ENCODE measurements at regions not wholly inside any gene's neighbourhood (a gene's known extent, or its start where the extent isn't known, plus 50 kb on each side); places are given as distances from the start of the nearest gene placed in this dataset.

DNA sequence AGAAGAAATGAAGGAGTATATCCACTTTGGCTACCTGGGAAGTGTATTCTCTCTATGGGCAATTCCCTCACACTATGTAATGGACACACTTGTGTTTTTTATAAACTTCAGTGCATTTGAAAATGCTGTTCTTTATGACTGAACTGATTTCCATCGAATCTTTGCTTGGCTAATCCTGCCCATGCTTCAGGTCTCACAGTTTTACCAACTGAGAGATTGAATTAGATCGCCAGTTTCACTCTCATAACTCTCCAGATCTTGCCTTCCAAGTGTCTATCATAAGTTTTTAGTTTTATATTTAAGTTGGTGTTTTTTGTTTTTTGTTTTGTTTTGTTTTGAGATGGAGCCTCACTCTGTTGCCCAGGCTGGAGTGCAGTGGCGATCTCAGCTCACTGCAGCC is 73.5 kb upstream of the MBNL1 start:
- Histone ChIP-seq H3K27me3 (ENCODE audit: control insufficient read depth in 1 of 2, insufficient read depth in 2 of 2, low read length in 2 of 2) (no peaks in the 10 kb centered on the region), H3K36me3 (ENCODE audit: control insufficient read depth in 1 of 2, insufficient read depth in 2 of 2, low read length in 2 of 2) (no peaks in the 10 kb centered on the region), H3K27ac (ENCODE audit: low read depth, low read length) (no peak overlapping the region), H3K9me3 (ENCODE audit: control insufficient read depth in 1 of 2, low read length in 2 of 2) (no peaks in the 10 kb centered on the region), H3K4me1 (ENCODE audit: control insufficient read depth in 1 of 2, insufficient read depth in 2 of 2, low read length in 2 of 2) (peaks cover 16 to 38% of the 10 kb centered on the region in 2 donors), H3K9ac (ENCODE audit: low read depth in 1 of 2, low read length in 2 of 2) (no peak overlapping the region), H3K4me3 (ENCODE audit: low read depth in 1 of 2, low read length in 2 of 2) (no peak overlapping the region)

DNA sequence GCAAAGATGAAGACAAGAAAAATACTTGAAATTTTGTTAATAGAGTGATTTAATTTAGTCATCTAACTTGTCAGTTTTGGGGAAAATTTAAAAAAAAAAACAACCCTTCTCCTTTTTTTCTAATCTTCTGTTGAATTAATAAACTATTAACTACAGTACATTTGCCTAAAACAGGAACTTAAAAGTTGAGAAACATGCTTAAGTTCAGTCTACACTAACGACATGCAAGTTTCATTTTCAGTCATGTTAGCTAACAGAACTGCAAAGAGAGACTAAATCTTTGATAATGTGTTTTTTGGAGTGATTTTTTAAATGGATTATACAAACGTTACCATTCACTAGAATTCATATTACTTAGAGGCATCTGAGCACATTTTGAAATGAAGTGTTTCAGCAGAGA is 71.9 kb upstream of the MBNL1 start:
- H3K36me3 ChIP-seq (ENCODE audit: control insufficient read depth in 1 of 2, insufficient read depth in 2 of 2, low read length in 2 of 2), result no peaks in the 10 kb centered on the region
- H3K9me3 ChIP-seq (ENCODE audit: control insufficient read depth in 1 of 2, low read length in 2 of 2), result no peaks in the 10 kb centered on the region
- no peak overlapping the region for H3K27ac ChIP-seq (ENCODE audit: low read depth, low read length)
- H3K9ac ChIP-seq (ENCODE audit: low read depth in 1 of 2, low read length in 2 of 2), result no peak overlapping the region
- no peak overlapping the region for H3K4me3 ChIP-seq (ENCODE audit: low read depth in 1 of 2, low read length in 2 of 2)
- H3K27me3 ChIP-seq (ENCODE audit: control insufficient read depth in 1 of 2, insufficient read depth in 2 of 2, low read length in 2 of 2), result no peaks in the 10 kb centered on the region
- H3K4me1 ChIP-seq (ENCODE audit: control insufficient read depth in 1 of 2, insufficient read depth in 2 of 2, low read length in 2 of 2), result peaks cover 26 to 52% of the 10 kb centered on the region in 2 donors

DNA sequence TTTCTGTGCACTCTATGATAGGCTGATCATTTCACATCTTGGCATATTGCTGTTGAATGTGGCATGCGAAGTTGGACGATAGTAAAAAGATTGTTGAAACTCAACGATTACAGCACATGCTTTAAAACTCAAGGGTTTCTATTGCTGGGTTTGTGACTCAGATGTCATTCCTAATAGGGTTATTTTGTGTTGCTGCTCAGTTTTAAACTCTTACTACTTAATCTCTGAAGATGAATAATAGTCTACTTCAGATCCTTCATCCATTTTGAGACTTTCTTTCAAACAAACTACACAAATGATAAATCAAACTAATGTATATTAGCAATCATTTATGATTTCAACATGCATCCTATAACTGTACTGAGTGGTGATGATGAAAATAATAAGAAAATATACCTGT is 71.3 kb upstream of the MBNL1 start:
- Histone ChIP-seq H3K36me3 (ENCODE audit: control insufficient read depth in 1 of 2, insufficient read depth in 2 of 2, low read length in 2 of 2) (no peaks in the 10 kb centered on the region), H3K4me3 (ENCODE audit: low read depth in 1 of 2, low read length in 2 of 2) (no peak overlapping the region), H3K27me3 (ENCODE audit: control insufficient read depth in 1 of 2, insufficient read depth in 2 of 2, low read length in 2 of 2) (no peaks in the 10 kb centered on the region), H3K27ac (ENCODE audit: low read depth, low read length) (peak overlapping the region; percentile 51), H3K4me1 (ENCODE audit: control insufficient read depth in 1 of 2, insufficient read depth in 2 of 2, low read length in 2 of 2) (peaks cover 26 to 56% of the 10 kb centered on the region in 2 donors), H3K9ac (ENCODE audit: low read depth in 1 of 2, low read length in 2 of 2) (peak overlapping the region in 1 of 2 donors; percentile 13), H3K9me3 (ENCODE audit: control insufficient read depth in 1 of 2, low read length in 2 of 2) (no peaks in the 10 kb centered on the region)

DNA sequence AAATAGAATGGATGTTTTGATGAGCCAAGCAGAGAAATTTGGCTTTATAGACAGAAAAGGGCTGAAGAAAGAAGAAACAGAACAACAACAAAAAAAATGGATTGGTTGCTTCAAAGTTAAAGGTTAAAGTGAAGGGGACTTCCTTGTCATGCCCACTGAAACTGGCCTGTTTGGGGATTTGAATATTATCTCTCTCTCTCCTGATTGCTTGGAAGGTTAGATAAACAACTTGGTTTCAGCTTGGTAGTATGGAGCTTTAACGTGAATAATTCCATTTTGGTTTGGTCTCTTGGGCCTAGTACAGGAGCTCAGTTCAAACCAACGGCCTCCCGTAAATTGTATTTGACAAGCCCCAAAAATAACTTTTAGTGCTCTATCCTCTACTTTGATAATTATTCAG is 70.8 kb upstream of the MBNL1 start:
- Histone ChIP-seq H3K27ac (ENCODE audit: low read depth, low read length) (no peak overlapping the region), H3K4me3 (ENCODE audit: low read depth in 1 of 2, low read length in 2 of 2) (no peak overlapping the region)

DNA sequence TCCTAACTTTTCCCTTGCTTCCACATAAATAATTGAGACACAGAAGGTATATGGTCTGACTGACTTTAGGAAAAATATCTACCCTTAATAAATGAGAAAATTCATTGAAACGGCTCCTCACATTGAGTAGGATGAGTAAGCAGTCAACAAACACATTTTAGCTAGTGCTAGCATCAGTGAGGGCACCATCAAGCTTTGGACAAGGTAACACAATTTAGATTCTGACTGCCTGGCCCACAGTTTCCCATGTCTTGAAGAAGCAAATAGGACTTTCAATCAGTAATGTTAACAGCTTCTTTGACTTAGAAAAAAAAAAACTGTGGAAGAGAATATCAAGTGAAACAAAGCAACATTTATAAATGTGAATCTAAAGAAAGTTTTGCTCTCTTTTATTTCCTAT is 70.1 kb upstream of the MBNL1 start:
- H3K27me3 ChIP-seq (ENCODE audit: control insufficient read depth in 1 of 2, insufficient read depth in 2 of 2, low read length in 2 of 2), result no peaks in the 10 kb centered on the region
- H3K4me1 ChIP-seq (ENCODE audit: control insufficient read depth in 1 of 2, insufficient read depth in 2 of 2, low read length in 2 of 2), result peaks cover 22 to 52% of the 10 kb centered on the region in 2 donors
- H3K4me3 ChIP-seq (ENCODE audit: low read depth in 1 of 2, low read length in 2 of 2), result no peak overlapping the region
- no peak overlapping the region for H3K27ac ChIP-seq (ENCODE audit: low read depth, low read length)
- no peaks in the 10 kb centered on the region for H3K36me3 ChIP-seq (ENCODE audit: control insufficient read depth in 1 of 2, insufficient read depth in 2 of 2, low read length in 2 of 2)
- H3K9ac ChIP-seq (ENCODE audit: low read depth in 1 of 2, low read length in 2 of 2), result no peak overlapping the region
- H3K9me3 ChIP-seq (ENCODE audit: control insufficient read depth in 1 of 2, low read length in 2 of 2), result no peaks in the 10 kb centered on the region

More for the DNA sequence above, 70.8 kb upstream of the MBNL1 start:
- H3K36me3 ChIP-seq (ENCODE audit: control insufficient read depth in 1 of 2, insufficient read depth in 2 of 2, low read length in 2 of 2), result no peaks in the 10 kb centered on the region
- no peaks in the 10 kb centered on the region for H3K9me3 ChIP-seq (ENCODE audit: control insufficient read depth in 1 of 2, low read length in 2 of 2)
- peaks cover 26 to 59% of the 10 kb centered on the region in 2 donors for H3K4me1 ChIP-seq (ENCODE audit: control insufficient read depth in 1 of 2, insufficient read depth in 2 of 2, low read length in 2 of 2)
- no peak overlapping the region for H3K9ac ChIP-seq (ENCODE audit: low read depth in 1 of 2, low read length in 2 of 2)
- H3K27me3 ChIP-seq (ENCODE audit: control insufficient read depth in 1 of 2, insufficient read depth in 2 of 2, low read length in 2 of 2), result no peaks in the 10 kb centered on the region

DNA sequence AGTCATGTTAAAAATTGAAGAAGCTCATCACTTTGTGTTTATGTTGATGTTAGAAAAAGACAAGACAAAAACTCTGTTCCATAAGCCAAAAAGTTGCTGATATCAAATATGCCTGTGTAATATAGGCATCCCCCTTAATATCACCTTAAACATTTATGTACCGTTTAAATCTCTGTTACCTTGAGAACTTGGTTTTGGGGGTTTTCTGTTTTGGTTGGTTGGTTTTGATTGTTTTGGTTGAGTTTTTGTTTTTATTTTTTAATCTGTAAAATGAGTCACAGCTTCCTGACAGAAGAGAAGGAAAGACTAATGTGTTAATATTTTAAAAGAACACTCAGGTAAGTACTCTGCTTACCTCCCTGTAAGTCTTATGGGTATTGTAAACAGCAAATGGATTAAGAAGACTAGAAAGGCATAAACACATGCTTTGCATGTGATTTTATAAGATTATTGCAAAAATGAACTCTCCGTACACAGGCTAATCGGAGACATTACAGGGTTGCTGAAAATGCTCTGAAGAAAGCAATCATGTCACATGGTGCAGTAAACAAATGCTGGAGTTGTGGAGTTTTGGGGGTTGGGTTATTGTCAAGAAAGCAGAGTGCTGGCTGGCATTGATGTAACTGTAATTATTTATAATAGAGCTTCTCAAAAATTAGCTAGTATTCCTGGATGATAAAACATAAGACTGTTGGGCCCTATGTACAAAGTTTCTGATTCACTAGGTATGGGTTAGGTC is 69.5 kb upstream of the MBNL1 start:
- Histone ChIP-seq H3K36me3 (ENCODE audit: control insufficient read depth in 1 of 2, insufficient read depth in 2 of 2, low read length in 2 of 2) (no peaks in the 10 kb centered on the region), H3K4me3 (ENCODE audit: low read depth in 1 of 2, low read length in 2 of 2) (peak overlapping the region in 1 of 2 donors; percentile 37), H3K4me1 (ENCODE audit: control insufficient read depth in 1 of 2, insufficient read depth in 2 of 2, low read length in 2 of 2) (peaks cover 22 to 54% of the 10 kb centered on the region in 2 donors), H3K9me3 (ENCODE audit: control insufficient read depth in 1 of 2, low read length in 2 of 2) (no peaks in the 10 kb centered on the region), H3K9ac (ENCODE audit: low read depth in 1 of 2, low read length in 2 of 2) (peak overlapping the region in 1 of 2 donors; percentile 9), H3K27ac (ENCODE audit: low read depth, low read length) (peak overlapping the region; percentile 37), H3K27me3 (ENCODE audit: control insufficient read depth in 1 of 2, insufficient read depth in 2 of 2, low read length in 2 of 2) (no peaks in the 10 kb centered on the region)

DNA sequence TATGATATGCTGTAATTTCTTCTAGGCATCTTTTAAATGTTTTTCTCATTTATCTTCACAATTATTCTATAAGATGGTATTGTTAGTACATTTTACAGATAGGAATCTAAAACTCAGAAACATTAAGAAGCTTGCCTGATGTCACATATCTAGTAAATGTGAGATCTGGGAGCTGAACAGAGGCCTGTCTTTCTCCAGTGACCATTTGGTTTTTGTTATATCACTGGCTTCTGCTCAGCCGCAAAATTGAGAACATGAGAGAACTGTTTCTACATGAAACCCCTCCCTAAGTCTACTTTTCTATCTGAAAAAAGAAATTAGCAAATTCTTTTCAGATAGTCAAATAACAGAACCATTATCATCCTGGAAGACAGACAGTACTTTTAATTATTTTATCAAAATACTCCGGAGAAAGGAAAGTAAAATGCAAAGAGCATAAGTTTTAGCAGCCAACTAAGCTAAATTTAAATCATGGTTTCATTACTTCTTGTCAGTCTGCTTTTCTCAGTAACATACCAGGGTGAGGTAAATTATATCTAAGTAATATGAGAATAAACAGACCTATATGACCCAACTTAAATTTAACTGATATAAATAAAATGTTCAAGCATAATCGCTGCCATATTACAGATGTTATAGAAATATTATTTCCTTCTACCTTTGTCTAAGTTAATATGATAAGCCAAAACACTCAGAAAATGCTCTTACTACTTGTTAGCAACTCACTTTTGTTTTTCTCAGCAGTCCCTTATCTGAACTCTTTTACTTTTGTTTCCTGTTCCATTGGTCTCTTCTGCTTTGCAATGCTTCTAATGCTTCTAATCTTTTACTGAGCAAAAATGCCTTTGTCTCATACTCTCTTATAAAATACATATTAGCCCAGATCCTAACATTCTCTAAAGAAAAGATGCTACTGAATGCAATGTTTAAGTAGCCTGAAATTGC is 68.0 kb upstream of the MBNL1 start:
- Histone ChIP-seq H3K9me3 (ENCODE audit: control insufficient read depth in 1 of 2, low read length in 2 of 2) (no peaks in the 10 kb centered on the region), H3K27ac (ENCODE audit: low read depth, low read length) (peak overlapping the region; percentile 67), H3K4me1 (ENCODE audit: control insufficient read depth in 1 of 2, insufficient read depth in 2 of 2, low read length in 2 of 2) (peaks cover 26 to 68% of the 10 kb centered on the region in 2 donors), H3K27me3 (ENCODE audit: control insufficient read depth in 1 of 2, insufficient read depth in 2 of 2, low read length in 2 of 2) (no peaks in the 10 kb centered on the region), H3K4me3 (ENCODE audit: low read depth in 1 of 2, low read length in 2 of 2) (peak overlapping the region; percentile 25 to 38), H3K36me3 (ENCODE audit: control insufficient read depth in 1 of 2, insufficient read depth in 2 of 2, low read length in 2 of 2) (no peaks in the 10 kb centered on the region), H3K9ac (ENCODE audit: low read depth in 1 of 2, low read length in 2 of 2) (peak overlapping the region; percentile 12 to 57)

DNA sequence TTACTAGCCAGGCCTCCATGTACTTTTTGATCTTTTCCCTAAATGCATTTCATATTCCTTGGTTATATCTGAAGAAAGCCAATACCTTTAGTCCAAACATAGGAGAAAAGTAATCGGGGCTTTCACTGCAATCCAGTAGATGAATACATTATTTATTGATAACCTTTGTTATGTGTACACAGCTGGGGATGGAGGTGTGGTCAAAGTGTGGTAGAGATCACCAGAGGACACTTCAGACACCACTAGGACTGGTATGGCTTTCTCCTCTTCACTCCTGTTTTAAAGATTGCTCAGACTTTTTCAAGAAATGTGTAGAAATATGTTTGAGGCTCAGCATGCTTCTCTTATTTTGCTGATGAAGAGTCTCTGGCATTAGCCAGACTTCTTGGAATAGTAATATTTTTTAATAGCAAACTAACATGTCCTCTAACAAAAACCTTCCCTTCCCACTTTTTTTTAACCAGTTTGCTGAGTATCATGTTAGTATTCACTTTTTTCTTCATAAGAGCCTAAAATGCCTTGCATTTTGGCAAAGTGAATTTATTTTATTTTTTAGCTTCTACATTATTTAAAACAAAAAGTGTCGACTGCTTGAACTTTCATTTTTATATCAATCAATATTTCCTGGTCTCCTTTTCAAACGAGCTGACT is 65.6 kb upstream of the MBNL1 start:
- no peaks in the 10 kb centered on the region for H3K36me3 ChIP-seq (ENCODE audit: control insufficient read depth in 1 of 2, insufficient read depth in 2 of 2, low read length in 2 of 2)
- peak overlapping the region; percentile 32 to 62 for H3K9ac ChIP-seq (ENCODE audit: low read depth in 1 of 2, low read length in 2 of 2)
- peak overlapping the region; percentile 51 to 58 for H3K4me3 ChIP-seq (ENCODE audit: low read depth in 1 of 2, low read length in 2 of 2)
- H3K4me1 ChIP-seq (ENCODE audit: control insufficient read depth in 1 of 2, insufficient read depth in 2 of 2, low read length in 2 of 2), result peaks cover 37 to 69% of the 10 kb centered on the region in 2 donors
- H3K27me3 ChIP-seq (ENCODE audit: control insufficient read depth in 1 of 2, insufficient read depth in 2 of 2, low read length in 2 of 2), result no peaks in the 10 kb centered on the region
- no peaks in the 10 kb centered on the region for H3K9me3 ChIP-seq (ENCODE audit: control insufficient read depth in 1 of 2, low read length in 2 of 2)
- H3K27ac ChIP-seq (ENCODE audit: low read depth, low read length), result peak overlapping the region; percentile 43

DNA sequence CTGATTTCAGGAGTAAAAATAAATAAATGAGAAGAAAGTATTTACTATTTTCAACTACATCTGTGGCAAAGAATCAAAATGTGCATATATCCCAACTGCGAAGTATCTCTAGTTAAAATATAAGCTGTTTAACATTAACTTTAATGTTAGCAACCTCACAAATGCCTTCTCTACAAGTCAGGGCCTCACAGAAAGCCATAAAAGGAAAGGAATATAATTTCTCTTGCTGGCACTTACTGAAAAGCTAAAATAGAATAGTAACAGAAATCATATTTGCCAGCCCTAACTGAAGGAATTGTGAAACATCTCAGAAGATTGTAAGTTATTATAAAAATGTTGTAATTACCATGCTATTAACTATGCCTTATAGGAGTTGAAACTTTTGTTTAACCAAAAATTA is 65.1 kb upstream of the MBNL1 start:
- Histone ChIP-seq H3K27ac (ENCODE audit: low read depth, low read length) (peak overlapping the region; percentile 43), H3K4me3 (ENCODE audit: low read depth in 1 of 2, low read length in 2 of 2) (peak overlapping the region; percentile 51 to 58), H3K36me3 (ENCODE audit: control insufficient read depth in 1 of 2, insufficient read depth in 2 of 2, low read length in 2 of 2) (no peaks in the 10 kb centered on the region), H3K27me3 (ENCODE audit: control insufficient read depth in 1 of 2, insufficient read depth in 2 of 2, low read length in 2 of 2) (no peaks in the 10 kb centered on the region), H3K4me1 (ENCODE audit: control insufficient read depth in 1 of 2, insufficient read depth in 2 of 2, low read length in 2 of 2) (peaks cover 35 to 64% of the 10 kb centered on the region in 2 donors), H3K9ac (ENCODE audit: low read depth in 1 of 2, low read length in 2 of 2) (peak overlapping the region; percentile 32 to 62), H3K9me3 (ENCODE audit: control insufficient read depth in 1 of 2, low read length in 2 of 2) (no peaks in the 10 kb centered on the region)

Measured in duodenal mucosa (tissue), 2 donors.